Right atrium auricular region (tissue), 2 donors: ENCODE measurements at regions not wholly inside any gene's neighbourhood (a gene's known extent, or its start where the extent isn't known, plus 50 kb on each side); places are given as distances from the start of the nearest gene placed in this dataset.

Experiments used
- DNase-seq: peaks from one replicate; pipeline ENCODE4 v3.0.0-alpha.2; 2019; ENCODE audit warnings: low spot score
- H3K27ac ChIP-seq, 2 donors: fragments of 200-600 bp; sonication (generic); 1 replicate in 1 of 2; 2 replicates in 1 of 2; pipeline ENCODE4 v1.5.1; 2016 to 2019
- H3K27me3 ChIP-seq, 2 donors: fragments of 200-600 bp; sonication (generic); one replicate each; pipeline versions ENCODE4 v1.5.1 to v1.6.0; 2017 to 2019
- H3K36me3 ChIP-seq: fragments of 200-600 bp; sonication (generic); one replicate; pipeline ENCODE4 v1.5.1; 2016
- H3K4me1 ChIP-seq, 2 donors: fragments of 200-600 bp; sonication (generic); one replicate each; pipeline versions ENCODE4 v1.5.1 to v1.6.0; 2017 to 2019
- H3K4me3 ChIP-seq, 2 donors: fragments of 200-600 bp; sonication (generic); 1 replicate in 1 of 2; 2 replicates in 1 of 2; pipeline ENCODE4 v1.5.1; 2017 to 2019; ENCODE audit warnings: mild to moderate bottlenecking in 1 of 2, moderate library complexity in 1 of 2
- H3K9me3 ChIP-seq, 2 donors: fragments of 200-600 bp; sonication (generic); one replicate each; pipeline ENCODE4 v1.5.1; 2019
- TF ChIP-seq, protein P1 (sequence below), 2 donors: fragments of 200-600 bp; sonication (generic); IDR thresholded peaks; one replicate each; pipeline ENCODE4 v1.5.1; 2019; ENCODE audit warnings: antibody characterized with exemption in 2 of 2

DNA sequence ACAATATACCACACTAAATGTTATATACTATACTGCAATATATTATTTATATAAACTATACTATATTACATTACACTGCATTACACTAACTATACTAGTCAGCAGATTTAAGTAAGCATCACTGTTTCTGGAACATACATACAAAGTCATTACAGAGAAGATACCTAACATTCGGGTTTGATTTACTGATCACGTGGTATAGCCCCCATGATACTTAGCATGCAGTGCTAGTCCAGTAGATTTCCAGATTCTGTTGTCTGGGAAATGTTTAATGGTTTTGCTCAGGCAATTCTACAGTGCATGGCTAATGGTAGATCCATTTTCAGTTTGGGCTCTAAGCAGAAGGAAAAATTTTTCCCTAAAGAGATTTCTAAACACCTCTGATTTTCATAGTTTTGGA, 403.7 kb upstream of the TMTC1 start:
- no peaks in the 10 kb centered on the region for H3K9me3 ChIP-seq
- no peak overlapping the region for H3K4me3 ChIP-seq
- TF ChIP-seq, protein P1, sequence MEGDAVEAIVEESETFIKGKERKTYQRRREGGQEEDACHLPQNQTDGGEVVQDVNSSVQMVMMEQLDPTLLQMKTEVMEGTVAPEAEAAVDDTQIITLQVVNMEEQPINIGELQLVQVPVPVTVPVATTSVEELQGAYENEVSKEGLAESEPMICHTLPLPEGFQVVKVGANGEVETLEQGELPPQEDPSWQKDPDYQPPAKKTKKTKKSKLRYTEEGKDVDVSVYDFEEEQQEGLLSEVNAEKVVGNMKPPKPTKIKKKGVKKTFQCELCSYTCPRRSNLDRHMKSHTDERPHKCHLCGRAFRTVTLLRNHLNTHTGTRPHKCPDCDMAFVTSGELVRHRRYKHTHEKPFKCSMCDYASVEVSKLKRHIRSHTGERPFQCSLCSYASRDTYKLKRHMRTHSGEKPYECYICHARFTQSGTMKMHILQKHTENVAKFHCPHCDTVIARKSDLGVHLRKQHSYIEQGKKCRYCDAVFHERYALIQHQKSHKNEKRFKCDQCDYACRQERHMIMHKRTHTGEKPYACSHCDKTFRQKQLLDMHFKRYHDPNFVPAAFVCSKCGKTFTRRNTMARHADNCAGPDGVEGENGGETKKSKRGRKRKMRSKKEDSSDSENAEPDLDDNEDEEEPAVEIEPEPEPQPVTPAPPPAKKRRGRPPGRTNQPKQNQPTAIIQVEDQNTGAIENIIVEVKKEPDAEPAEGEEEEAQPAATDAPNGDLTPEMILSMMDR (IDR thresholded peaks at IDR 0.05): no peak
- no peak overlapping the region for H3K27ac ChIP-seq
- no peaks in the 10 kb centered on the region for H3K27me3 ChIP-seq
- no peak for DNase-seq
- no peaks in the 10 kb centered on the region for H3K36me3 ChIP-seq
- no peaks in the 10 kb centered on the region for H3K4me1 ChIP-seq

DNA sequence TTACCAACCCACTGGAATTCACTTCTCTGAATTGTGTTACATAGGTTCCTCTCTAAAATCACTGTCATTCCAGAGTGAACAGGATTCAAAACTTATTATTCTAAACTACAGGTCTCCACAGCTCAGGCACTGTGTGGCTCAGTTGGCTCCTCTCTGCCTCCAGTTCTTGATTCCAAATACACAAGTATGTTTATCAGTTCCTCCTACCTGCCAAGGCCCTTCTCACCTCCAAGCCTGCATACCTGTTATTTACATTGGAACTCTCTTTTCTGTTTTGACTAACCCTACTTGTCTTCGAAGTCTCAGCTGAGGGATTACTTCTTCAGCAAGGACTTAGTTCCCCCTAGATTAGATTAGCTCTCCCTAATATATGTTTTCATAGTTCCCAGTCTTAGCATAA, 397.6 kb upstream of the TMTC1 start:
- no peak overlapping the region for H3K27ac ChIP-seq
- no peaks in the 10 kb centered on the region for H3K36me3 ChIP-seq
- no peaks in the 10 kb centered on the region for H3K9me3 ChIP-seq
- no peaks in the 10 kb centered on the region for H3K4me1 ChIP-seq
- no peak overlapping the region for H3K4me3 ChIP-seq
- DNase-seq: no peak
- TF ChIP-seq, protein P1 (IDR thresholded peaks at IDR 0.05): no peak
- H3K27me3 ChIP-seq: no peaks in the 10 kb centered on the region

DNA sequence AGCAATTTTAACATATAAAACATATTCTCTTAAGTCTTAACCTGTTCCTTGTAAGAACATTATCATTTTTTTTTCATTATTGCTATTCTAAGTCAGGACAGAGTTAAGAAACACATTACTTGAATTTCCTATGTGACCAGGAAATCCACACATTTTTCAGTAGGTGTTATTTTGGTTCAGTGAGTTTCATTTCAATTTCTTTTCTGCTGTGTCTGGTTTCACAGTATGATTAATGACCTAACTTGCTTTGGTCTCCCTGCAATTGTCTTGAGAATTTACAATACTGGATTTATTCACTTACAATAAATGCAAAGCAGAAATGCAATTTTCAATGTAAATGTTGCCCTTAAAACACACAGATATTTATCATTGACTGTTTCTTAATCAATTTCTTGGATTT, 396.9 kb upstream of the TMTC1 start:
- no peak for DNase-seq
- TF ChIP-seq, protein P1 (IDR thresholded peaks at IDR 0.05): no peak
- H3K9me3 ChIP-seq: no peaks in the 10 kb centered on the region
- H3K4me1 ChIP-seq: no peaks in the 10 kb centered on the region
- H3K36me3 ChIP-seq: no peaks in the 10 kb centered on the region
- H3K27ac ChIP-seq: no peak overlapping the region
- no peak overlapping the region for H3K4me3 ChIP-seq
- H3K27me3 ChIP-seq: no peaks in the 10 kb centered on the region

DNA sequence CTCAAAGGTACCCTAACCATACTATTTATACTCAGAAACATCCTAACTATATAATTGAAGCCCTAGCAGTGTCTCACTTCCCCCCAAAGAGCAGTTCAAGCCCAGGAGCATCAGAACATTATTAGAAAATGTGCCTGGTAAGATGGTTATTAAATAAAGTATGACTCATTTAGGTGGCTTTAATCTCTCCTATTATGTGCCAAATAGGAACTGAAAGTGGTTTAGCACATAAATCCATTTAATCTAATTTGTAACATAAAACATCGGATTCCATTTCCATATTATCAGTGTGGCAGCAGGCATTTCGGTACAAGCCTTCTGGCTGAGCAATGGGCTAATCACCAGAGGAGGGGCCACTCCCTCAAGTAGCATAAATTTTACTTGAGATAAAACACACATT, 395.2 kb upstream of the TMTC1 start:
- Histone ChIP-seq H3K9me3 (no peaks in the 10 kb centered on the region), H3K27ac (no peak overlapping the region), H3K36me3 (no peaks in the 10 kb centered on the region), H3K27me3 (no peaks in the 10 kb centered on the region), H3K4me3 (no peak overlapping the region), H3K4me1 (no peaks in the 10 kb centered on the region)
- TF ChIP-seq, protein P1 (IDR thresholded peaks at IDR 0.05): no peak
- DNase-seq: no peak

DNA sequence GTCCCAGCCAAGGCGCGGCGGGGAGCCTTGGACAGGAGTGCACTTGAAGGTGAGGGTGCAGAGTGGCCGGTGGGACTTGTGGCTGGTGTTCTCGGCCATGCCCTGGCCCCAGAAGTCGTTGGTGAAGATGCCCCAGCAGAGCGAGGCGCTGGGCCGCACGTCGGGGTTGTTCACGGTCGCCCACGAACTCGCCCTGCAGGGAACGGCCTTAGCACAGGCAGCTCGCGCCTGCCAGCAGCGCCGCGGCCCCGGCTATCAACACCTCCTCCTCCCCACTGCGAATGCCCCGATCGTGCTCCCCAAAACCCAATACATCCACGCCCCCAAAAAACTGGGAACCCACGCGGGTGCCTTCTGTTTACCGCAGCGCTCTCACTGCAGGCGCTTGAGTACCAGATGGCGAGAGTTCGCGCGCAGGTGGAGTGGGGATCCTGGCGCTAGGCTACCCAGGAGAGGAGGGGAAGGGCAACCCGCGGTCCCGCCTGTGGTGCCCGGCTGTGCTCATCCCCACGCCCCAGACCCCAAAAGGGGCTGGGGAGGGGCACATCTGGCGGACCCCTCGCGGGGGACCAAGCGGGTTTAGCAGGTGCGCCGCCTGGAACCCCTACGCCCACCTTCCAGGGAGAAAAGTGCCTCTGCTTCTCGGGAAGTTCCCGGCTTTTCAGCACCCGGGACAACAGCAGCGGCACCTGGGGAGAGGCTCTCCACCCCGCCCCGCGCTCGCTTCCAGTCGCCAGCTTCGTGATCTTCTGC, 386.3 kb upstream of the TMTC1 start:
- H3K4me3 ChIP-seq: peak overlapping the region in 1 of 2 donors; percentile 13
- H3K27me3 ChIP-seq: no peaks in the 10 kb centered on the region
- TF ChIP-seq, protein P1 (IDR thresholded peaks at IDR 0.05): no peak
- H3K9me3 ChIP-seq: no peaks in the 10 kb centered on the region
- no peak overlapping the region for H3K27ac ChIP-seq
- H3K36me3 ChIP-seq: no peaks in the 10 kb centered on the region
- peaks cover 0 to 7% of the 10 kb centered on the region in 2 donors for H3K4me1 ChIP-seq
- no peak for DNase-seq
